ENCODE measurements at regions not wholly inside any gene's neighbourhood (a gene's known extent, or its start where the extent isn't known, plus 50 kb on each side); places are given as distances from the start of the nearest gene placed in this dataset.

DNA sequence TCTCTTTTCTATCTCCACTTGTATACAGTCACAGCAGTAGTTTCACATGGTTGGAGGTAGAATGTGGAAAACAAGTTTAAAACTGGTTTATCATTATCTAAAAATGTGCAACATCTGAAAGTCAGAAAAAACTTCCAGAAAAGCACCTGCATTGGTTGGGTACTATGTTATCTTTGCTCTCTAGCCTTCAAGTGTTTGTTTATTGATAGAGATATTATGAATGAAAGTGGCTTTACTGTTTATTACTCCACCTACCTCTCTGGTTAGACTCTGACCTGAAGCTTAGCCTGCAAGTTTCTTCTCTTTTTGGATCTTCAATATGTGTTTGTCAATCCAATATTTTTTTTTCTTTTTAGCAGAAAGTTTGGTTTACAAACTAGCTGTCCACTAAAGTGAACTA, 2161.4 kb upstream of the RAG2 start:
- no peaks in the 10 kb centered on the region for H3K79me1 ChIP-seq (ENCODE audit: insufficient read depth, low read depth, low read length, poor library complexity, severe bottlenecking)
- Mint-ChIP-seq H3K4me1 (no peaks in the 10 kb centered on the region), H3K27ac (no peak overlapping the region), H3K9me3 (no peaks in the 10 kb centered on the region; a peak in 1 of 5 replicates), H3K27me3 (ENCODE audit: low read depth) (no peaks in the 10 kb centered on the region), H3K4me3 (no peak overlapping the region), H3K36me3 (ENCODE audit: insufficient read depth in 1 of 3, low read depth in 3 of 3) (no peaks in the 10 kb centered on the region)
- H2BK20ac ChIP-seq (ENCODE audit: low read depth, low read length, poor library complexity, severe bottlenecking), result no peak overlapping the region
- no peak overlapping the region for H3K18ac ChIP-seq (ENCODE audit: insufficient read length, low read depth, low read length)
- H3K14ac ChIP-seq (ENCODE audit: insufficient read depth, low read length), result no peak overlapping the region
- no peak overlapping the region for H4K5ac ChIP-seq (ENCODE audit: insufficient read length, low read depth, low read length)
- H3K4me2 ChIP-seq (ENCODE audit: insufficient read depth, insufficient read length, low read length), result no peak overlapping the region
- H2BK12ac ChIP-seq (ENCODE audit: insufficient read length, low read depth, low read length), result no peak overlapping the region
- H3K4me1 ChIP-seq (ENCODE audit: insufficient read depth, low read length), result no peaks in the 10 kb centered on the region
- DNase-seq, result no peak
- no peaks in the 10 kb centered on the region for H4K20me1 ChIP-seq (ENCODE audit: control insufficient read depth, insufficient read depth, insufficient read length)
- H3K79me2 ChIP-seq (ENCODE audit: insufficient read depth, low read length), result no peaks in the 10 kb centered on the region
- no peaks in the 10 kb centered on the region for H3K9me3 ChIP-seq (ENCODE audit: control insufficient read depth, low read depth, low read length)
- no peak overlapping the region for H2AK5ac ChIP-seq (ENCODE audit: insufficient read length, low read length)
- H3K9ac ChIP-seq (ENCODE audit: extremely low read depth, insufficient read length, low read length), result no peak overlapping the region
- no peak overlapping the region for H2BK5ac ChIP-seq (ENCODE audit: insufficient read length, low read length)
- TF ChIP-seq, protein P1, sequence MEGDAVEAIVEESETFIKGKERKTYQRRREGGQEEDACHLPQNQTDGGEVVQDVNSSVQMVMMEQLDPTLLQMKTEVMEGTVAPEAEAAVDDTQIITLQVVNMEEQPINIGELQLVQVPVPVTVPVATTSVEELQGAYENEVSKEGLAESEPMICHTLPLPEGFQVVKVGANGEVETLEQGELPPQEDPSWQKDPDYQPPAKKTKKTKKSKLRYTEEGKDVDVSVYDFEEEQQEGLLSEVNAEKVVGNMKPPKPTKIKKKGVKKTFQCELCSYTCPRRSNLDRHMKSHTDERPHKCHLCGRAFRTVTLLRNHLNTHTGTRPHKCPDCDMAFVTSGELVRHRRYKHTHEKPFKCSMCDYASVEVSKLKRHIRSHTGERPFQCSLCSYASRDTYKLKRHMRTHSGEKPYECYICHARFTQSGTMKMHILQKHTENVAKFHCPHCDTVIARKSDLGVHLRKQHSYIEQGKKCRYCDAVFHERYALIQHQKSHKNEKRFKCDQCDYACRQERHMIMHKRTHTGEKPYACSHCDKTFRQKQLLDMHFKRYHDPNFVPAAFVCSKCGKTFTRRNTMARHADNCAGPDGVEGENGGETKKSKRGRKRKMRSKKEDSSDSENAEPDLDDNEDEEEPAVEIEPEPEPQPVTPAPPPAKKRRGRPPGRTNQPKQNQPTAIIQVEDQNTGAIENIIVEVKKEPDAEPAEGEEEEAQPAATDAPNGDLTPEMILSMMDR (conservative IDR thresholded peaks at IDR 0.05), result no peak
- no peak overlapping the region for H3K23ac ChIP-seq (ENCODE audit: insufficient read length, low read depth, low read length)
- no peak overlapping the region for H3T11ph ChIP-seq (ENCODE audit: low read length)
- H3K27ac ChIP-seq (ENCODE audit: insufficient read length, low read depth, low read length), result no peak overlapping the region
- no peak overlapping the region for H3K56ac ChIP-seq (ENCODE audit: insufficient read length, low read depth, low read length)
- no peak overlapping the region for H4K8ac ChIP-seq (replicated peaks; ENCODE audit: insufficient read length, low read depth, low read length)
- no peak overlapping the region for H4K91ac ChIP-seq (ENCODE audit: insufficient read length, low read depth, low read length)
- no peak overlapping the region for H2BK15ac ChIP-seq (ENCODE audit: low read depth, low read length)
- no peak overlapping the region for H2BK120ac ChIP-seq (ENCODE audit: low read depth, low read length, poor library complexity, severe bottlenecking)
- H3K27me3 ChIP-seq (ENCODE audit: insufficient read depth, low read length), result no peaks in the 10 kb centered on the region
- no peak overlapping the region for H3K4ac ChIP-seq (ENCODE audit: low read depth, low read length)
- no peaks in the 10 kb centered on the region for H3K23me2 ChIP-seq (ENCODE audit: insufficient read length, low read depth, low read length, poor library complexity, severe bottlenecking)
- H2AFZ ChIP-seq (ENCODE audit: low read length), result no peak overlapping the region
